HG03066 (cell line): ENCODE measurements at regions not wholly inside any gene's neighbourhood (a gene's known extent, or its start where the extent isn't known, plus 50 kb on each side); places are given as distances from the start of the nearest gene placed in this dataset.
A peak's percentile ranks its signal among the peaks of the same experiment; 100 is the strongest.

Experiments used
- ATAC-seq: cut with Tn5 transposase; IDR thresholded peaks from one replicate; pipeline ENCODE4 v1.9.1; 2021; ENCODE audit warnings: low read depth; ENCODE audit not compliant: unreplicated experiment

DNA sequence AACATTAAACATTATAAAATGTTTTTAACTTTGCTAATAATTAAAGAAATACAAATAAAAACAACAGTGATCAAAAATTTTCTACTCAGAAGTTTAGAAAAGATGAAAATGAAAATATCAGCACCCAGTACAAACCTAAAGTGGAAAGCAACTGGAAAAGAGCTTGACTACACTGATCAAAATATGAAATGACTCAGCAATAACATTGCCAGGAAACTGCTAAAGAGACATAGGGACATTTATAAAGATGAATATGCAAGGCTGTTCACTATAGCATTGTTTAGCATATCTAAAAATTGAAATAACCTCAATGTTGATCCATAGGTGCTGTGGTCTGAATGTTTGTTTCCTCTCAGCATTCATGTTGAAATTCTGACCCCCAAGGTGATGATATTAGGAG is 88.5 kb upstream of the NOCT start:
- no peak for ATAC-seq

DNA sequence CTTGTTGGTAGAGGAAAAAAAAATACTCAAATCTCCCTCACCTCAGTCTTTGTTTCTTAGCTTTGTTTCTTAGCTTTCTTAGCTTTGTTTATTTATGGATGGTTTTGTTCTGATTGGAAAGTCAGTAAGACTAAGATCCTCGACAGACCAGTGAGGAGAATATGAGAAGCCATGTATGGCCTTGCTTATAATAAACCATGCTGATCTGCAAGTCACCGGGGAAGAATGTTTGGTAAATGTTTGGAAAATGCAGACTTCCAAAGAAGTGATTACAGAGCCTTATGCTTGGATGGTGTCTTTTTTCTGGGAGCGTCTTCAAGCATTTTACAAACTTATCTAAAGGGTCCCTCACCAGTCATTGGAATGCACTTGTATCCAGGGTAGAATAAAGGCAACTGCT is 90.1 kb upstream of the NOCT start:
- ATAC-seq, result no peak

DNA sequence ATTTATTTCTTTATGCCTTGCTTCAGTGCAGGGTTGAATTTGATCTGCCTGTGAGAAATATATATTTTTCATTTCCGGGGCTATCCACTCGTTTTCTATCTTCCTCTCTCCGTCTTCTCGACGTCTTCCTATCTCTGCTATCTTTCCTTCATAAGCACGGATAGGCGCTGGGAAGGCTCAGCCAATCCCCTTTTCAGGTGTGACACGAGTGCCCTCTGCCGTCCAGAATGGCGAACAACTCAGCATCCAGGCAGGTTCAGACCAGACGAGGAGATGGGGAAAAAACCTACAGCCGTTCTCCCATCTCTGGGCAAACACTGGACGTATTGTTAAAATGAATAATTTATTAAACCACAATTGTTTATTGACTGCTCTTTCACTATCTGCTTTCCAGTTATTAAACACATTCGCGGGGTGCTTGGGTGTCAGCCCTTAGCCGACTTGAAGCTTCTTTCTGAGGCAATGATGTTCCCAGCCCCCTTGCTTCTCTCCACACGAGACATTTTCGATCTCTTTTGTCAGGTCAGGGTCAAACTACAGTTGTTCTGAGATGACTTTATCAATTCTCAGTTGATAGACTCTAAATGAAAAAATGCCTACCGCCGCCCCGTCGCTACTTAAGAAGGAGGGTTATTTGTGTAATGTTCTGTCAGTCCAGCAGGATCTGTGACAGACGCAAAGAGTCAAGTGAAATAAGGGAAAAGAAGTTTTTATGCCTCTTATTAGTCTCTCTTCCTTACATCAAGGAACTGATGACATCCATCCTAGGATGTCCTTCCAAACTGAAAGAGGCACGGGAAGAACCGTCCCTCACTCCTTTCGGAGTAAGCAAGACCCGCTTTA is 96.3 kb upstream of the NOCT start:
- ATAC-seq, result peak; percentile 89

DNA sequence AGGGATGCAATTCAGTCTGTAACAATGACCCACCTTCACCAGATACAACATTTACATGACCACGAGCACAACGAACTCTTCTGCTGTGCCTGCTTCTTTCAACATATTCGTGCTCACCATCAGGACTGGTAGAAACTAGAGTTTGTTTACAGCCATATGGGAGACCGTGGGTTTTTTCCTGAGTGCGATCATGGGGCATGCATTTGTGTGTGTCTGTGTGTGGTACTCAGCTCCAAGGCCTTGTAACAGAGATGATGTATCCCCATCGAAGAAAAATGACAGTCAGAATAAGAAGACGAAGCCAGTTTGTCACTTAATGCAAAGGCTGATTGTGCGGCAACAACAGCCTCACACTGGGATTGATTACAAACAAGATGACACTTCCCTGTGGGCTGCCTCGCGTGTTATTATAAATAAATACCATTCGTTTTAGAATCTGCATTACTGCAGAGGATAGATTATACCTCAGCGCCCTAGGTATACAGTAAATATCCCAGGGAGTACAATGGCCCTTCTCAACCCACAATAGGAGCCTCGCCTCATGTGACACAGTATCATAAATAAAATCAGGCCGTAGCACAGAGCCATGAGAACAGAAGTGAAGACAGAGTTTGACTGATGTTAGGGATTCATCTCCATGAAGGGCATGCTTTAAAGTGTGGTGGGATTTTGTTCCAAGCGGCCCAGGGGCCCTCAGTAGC is 97.3 kb upstream of the NOCT start:
- no peak for ATAC-seq

DNA sequence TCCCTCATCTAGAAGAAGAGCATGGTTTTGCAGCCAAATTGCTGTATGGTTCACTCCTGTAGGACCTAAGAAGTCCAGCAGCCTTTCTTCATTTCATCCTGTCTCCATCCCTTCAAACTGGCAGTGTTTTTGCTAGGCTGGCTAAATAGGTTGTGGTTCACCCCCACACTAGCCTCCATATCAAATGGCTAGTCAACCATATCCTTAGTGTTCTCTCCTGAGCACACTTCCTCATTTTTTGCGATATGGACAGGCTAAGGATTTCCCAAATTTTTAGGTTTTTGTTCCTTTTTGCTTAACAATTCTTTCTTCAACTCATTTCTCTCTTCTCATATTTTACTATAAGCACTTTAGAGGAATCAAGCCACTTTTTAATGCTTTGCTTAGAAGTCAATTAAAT is 98.8 kb upstream of the NOCT start:
- no peak for ATAC-seq

DNA sequence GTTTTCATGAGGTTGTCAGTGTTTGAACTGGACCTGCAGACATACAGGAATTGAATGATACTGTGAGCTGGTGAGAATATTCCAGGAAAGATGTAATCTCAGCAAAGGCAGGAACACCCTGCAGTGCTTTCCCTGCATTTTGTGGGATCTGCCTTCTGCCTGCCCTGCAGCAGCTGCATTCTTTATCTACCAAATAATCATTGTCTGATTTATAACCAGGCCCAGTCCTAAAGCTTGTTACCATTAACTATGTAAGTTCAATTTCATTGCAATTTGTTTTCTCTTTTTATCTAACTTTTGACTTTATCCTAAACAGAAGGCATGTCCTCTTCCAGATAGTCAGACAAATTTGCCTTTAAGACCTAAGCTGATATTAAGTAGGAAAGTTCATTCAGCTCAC is 99.8 kb upstream of the NOCT start:
- ATAC-seq, result no peak

DNA sequence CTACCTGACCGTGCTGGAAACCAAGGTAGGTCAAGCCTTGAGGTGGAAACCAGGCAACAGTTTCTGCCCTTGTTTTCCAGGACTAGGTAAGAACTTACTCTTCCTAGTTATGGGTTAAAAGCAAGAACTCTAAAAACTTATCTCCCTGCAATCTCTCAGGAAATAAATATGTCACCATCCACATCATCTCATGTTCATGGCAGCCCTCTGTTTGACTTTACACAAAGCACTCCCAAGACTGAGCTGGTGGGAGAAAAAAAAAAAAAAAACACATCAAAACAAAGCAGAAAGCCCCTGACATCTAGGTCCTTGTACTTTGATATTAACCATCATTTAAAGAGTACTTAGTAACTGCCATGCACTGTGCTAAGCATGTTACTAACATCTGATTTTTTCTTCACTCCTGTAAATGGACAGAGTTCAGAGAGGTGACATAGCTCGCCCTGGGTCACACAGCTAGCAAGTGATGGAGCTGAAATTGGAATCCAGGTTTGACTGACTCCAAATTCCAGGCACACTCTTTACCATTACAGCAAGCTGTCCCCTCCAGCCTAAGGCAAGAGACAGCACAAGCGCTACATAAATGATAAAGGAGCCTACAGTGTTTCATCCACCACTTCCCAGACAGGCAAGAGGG is 102.8 kb upstream of the NOCT start:
- ATAC-seq, result no peak

DNA sequence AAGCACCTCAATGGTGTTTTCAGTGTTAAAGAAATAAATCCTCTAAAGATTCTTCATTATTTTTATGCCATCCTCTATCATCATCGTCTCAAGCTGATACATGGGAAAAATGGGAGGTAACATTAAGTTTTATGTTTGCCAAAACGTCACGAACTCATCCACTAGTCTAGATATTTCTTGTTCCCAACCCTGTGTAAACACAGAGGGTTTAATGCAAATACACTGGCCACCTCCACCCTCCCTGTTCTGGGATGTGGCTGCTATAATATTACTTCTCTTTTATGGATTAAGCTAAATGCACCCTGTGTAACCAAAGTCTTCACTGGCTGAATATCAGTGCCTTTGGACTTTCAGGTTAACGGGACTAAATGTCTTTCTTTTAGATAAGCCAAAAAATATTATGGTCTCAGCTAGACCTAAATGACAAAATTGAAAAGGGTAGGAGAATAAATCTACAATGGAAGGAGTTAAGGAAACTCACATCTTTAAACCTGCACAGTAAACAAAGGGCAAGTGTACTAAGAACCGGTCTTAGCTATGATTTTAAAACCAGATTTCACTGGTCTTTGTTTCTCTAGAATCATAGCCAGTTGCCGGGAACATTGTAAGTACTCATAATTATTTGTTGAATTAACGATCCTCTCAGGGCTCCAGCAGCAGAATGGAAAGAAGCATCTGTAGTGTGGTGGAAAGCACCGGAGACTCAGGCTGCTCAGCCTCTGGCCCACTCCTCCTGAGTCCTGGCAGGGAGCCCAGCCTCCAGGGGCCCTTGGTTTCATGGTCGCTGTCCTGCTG is 103.5 kb upstream of the NOCT start:
- no peak for ATAC-seq

DNA sequence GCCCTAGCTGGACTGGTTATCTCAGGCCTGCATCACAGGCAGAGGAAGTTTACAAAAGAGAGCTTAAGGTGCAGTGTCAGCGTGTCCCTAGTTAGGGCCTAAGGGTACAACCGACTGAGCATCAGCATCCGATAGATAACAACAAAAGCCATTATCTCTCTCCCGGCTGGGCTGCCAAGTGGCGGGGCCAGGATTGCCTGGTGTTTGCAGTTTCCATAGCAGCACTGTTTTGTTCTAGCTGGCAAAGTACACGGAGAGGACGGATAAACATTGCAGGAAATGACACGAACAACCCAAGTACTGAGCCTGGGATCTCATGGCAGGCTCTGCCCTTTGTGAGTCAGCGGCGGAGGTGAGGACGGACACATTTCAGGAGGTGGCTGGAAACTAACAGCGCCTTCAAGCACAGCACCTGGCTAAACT is 104.7 kb upstream of the NOCT start:
- ATAC-seq, result no peak

DNA sequence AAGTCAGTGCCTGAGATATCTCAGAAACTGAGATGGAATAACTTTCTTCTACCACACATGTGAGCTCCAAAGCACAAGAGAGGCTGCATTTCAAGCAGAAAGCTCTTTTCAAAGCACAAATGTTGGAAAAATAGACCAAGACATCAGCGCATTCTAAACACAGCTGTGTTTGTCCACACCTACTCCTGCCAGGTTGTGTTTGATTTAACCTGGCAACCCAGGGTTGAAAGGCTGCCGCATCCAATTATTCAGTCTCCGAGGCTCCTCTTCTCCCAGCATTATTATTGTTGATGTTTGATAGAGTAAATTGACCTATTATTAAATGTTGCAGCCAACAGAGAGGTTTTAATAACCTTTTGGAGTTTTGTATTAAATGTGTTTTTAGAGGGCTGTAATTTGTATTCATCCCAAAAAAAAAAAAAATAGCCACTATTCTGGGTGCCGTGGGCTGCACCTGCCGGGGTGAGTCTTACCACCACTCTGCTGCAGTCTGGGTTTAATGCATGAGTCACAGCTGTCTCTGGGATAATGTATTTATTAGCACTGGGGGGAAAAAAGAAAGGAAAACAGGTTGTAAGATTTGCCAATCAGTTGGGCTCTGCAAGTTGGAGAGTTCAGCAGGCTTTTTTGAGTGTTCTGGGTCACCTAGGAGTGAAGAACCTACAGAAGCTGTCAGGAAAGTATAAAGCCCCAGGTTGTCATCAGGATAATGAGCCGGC is 105.2 kb upstream of the NOCT start:
- ATAC-seq, result no peak

DNA sequence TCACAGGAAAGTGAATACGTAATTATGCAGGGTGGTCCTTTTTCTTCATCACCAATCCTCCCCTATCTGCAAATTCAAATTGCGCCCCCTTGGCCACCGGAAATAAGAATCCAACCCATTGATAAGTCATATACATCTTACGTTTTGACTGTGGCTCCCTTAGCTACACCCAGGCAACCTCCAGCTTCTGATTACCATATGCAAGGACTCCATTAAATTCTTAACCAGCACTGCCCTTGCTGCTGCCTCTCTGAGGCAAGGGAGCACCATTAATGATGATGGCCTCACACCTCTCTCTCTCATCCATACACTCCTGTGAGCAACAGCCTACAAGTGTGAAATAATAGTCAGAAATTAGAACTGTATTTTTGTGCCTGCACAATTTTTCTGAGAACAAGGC is 106.0 kb upstream of the NOCT start:
- no peak for ATAC-seq

DNA sequence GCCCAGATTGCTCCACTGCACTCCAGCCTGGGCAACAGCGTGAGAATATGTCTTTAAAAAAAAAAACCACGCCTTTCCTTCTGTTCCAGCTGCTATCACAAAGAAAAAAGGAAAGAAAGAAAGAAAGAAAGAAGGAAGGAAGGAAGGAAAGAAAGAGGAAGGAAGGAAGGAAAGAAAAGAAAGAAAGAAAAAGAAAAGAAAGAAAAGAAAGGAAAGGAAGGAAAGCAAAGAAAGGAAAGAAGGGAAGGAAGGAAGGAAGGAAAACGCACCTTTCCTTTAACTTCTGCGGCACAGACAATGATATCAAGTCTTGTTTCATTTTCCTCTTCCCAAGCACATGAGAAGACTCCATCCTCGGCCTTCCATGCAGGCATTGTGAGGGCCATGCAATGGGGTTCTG is 107.4 kb upstream of the NOCT start:
- no peak for ATAC-seq

DNA sequence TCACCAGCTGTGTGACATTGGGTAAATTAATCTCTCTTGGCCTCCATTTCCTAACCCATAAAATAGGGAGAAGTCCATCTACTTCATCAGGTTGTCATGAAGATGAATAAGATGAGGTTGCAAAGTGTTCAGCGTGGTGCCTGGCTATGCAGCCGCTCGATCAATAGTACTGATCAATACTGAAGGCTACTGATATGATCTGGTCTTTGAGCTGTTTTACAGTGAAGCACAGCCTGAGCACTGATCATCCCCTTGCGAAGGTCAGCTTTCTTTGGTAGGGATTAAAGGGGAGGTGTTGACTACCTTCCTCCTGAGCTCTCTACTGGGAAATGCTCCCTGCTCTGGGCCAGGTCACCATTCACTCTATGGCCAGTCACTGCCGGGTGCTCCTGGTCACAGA is 108.4 kb upstream of the NOCT start:
- ATAC-seq, result no peak

DNA sequence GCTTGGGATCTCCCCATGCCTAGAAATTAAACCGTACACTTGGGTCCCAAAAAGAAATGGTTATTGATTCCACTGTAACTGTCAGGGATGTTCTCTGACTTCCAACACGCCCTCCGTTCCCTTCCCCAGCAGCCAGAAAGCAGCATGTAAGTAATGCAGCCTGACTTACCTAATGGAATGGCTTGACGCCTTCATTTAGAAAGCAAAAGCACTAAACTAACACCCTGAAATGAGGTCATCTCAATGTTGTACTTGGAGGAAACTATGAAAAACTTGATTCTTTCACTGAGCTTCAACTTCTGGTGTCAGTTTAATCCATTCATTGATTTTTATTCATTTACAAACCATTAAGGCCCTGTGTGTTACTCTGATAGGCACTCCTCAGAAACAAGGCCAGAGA is 110.8 kb upstream of the NOCT start:
- no peak for ATAC-seq

DNA sequence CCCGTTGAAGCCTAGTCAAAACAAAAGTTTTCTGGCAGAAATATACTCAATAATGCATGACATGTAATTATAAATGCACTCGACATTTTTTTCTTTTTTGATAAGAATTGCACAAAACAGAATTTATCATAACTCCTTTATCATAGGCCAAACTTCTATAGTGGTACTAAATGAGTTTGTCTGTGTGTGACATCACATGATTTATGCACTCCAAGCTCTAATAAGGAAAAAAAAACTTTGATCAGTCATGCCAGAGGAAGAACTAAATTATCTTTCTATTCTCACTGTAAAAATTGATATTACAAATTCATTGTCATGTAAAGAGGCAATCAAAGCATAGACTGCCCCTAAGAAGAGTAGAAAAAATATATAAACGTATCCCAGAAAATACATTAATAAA is 112.4 kb upstream of the NOCT start:
- no peak for ATAC-seq

DNA sequence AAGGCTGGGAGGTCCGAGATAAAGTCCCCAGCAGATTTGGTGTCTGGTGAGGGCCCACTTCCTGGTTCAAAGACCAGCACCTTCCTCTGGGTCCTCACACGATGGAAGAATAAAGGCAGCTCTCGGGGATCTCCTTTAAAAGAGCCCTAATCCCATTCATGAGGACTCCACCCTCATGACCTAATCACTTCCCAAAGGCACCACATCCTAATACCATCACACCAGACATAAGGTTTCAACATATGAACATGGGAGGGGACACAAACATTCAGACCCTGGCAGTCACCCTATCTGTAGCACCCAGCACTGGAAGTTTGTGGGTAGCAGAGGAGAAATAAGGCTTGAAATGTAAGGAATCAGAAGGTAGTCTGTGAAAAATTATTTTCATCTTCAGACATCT is 112.9 kb upstream of the NOCT start:
- ATAC-seq, result no peak

DNA sequence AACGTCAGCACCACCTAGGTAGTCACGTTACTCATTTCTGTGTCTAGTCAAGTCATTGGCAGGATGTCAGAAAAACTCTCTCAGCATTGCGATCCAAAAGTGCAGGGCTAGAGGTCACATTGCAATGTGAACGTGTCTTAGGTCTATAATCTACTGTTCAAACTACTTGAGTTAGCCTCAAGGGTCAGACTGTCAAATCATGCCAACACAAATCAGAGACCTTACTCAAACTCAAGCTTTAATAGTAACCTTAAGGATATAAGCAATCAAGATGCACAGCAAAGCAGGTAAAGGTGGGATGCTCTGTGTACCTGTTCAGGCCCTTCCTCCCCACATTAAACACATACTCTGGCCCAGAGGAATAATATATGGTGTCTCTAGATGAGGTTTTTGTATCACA is 114.4 kb upstream of the NOCT start:
- ATAC-seq, result no peak

DNA sequence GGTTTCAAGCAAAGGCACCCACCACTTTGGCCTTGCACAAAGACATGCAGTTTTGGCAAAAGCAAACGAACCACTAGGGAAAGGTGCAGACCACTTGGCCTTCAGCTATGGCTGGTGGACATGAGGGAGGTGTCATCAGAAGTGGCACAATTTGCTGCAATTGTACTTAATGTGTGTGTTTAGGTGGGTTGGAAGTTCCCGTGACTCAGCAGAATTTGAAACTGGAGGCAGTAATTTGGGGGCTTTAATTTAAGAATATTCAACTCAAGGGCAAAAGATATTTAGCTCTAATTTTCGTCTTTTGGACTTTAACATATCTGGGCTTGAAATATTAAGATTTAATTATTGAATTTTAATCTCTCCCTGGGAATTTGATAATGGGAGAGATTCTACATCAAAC is 115.6 kb upstream of the NOCT start:
- ATAC-seq, result no peak

DNA sequence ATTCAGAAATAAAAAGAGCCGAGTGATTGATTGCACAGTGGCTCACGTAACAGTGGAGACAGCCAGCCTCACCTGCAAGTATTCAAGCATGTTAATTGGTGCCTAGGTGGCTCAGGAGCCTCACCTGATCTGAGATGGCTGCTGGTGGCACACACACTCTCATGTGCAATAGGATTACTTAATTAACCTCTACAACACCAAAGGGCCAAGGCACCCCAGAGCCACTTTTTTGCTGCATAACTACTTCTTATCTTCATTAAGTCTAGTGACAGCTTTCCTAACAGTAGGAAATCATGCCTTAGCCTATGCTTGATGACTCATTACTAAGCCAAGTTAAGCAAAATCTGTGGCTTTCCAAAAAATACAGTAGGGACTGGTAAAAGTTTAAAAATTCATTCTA is 117.3 kb upstream of the NOCT start:
- ATAC-seq, result no peak

DNA sequence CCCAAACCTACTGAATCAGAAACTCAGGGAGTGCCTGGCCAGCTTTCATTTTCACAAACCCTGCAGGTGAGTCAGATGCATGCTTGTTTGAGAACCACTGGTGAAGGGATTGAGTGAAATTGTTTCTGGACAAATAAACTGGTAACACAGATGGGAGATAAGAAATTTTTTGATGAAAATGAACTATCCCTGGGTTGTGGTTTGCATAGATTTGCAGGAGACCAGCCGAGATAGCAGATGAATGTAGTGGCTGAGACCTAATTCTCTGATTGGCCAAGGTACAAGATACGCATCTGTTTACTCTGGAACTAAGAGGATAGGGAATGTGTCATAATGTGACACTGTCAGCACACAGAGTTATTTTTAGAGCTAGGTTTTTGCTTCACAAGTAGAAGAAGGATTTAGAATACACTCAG is 117.8 kb upstream of the NOCT start:
- no peak for ATAC-seq
